GM18873 (cell line): ENCODE measurements at regions not wholly inside any gene's neighbourhood (a gene's known extent, or its start where the extent isn't known, plus 50 kb on each side); places are given as distances from the start of the nearest gene placed in this dataset.
"Not testable (repeated sequence)": the region's sequence is repeated elsewhere in the genome, so short reads cannot be mapped to it uniquely, and the experiment has no call there.

Experiments used
- ATAC-seq: cut with Tn5 transposase; IDR thresholded peaks from one replicate; pipeline ENCODE4 v1.9.1; 2021; ENCODE audit warnings: mild to moderate bottlenecking, moderate library complexity, moderate number of reproducible peaks; ENCODE audit not compliant: unreplicated experiment, low FRiP score

- no peak for ATAC-seq
Measured at GRCh38 chr10:21047096-21047495, 150.0 kb upstream of the NEBL start.

DNA sequence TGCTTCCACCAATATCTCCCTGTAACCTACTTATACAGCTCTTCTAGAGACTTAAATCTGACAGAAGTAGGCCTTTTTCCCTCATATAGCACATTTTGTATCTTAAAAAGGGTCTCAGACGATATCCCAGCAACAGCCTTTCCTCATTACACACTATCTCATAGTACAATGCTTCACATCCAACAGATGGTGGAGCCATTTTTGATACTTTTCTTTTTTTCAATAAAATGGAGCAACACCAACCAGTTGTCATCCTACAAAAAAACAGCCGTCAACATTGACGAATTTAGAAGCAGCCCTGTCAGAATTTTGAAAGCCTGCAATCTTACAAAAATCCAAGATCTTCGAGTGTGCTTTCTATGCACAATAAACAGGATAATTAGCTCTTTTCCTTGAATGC is 145.9 kb upstream of the NEBL start:
- ATAC-seq = no peak

DNA sequence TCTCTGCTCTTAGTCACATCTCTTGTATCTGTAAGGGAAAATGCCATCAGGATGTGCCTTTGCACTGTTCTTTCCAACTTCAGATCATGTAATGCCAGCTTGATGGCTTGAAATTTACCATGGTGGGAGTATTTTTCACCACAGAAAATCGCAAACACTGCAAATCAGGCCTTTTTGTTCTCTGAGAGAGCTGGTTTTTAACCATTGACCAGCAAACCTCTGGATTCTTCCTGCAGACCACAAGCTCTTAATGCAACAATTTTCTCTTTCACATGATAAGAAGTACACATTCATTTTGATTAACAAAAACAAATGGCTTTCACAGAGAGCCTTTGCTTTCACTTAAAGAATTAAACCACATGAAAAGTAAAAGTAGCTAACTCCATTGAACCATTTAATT is 145.4 kb upstream of the NEBL start:
- no peak for ATAC-seq

DNA sequence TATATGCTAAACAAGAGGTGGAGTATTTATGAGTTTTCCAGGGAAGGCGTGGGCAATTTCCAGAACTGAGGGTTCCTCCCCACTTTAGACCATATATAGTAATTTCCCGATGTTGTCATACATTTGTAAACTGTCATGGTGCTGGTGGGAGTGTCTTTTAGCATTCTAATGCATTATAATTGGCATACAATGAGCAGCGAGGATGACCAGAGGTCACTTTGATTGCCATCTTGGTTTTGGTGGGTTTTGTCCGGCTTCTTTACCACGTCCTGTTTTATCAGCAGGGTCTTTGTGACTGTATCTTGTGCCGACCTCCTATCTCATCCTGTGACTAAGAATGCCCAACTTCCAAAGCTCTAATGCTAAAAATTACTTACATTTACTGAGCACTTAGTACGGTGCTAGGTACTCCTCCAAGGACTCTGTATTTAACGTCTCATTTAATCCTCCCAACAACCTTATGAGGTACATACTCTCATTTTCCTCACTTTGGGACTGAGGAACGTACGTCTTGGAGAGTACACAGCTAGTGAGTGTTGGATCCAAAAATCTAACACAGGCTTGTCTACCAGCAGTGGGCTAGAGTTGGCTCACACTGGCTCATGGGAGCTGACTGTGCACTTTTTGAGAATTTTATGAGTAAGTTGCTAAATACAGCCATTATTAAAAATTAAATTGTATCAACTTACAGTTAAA is 144.8 kb upstream of the NEBL start:
- no peak for ATAC-seq

DNA sequence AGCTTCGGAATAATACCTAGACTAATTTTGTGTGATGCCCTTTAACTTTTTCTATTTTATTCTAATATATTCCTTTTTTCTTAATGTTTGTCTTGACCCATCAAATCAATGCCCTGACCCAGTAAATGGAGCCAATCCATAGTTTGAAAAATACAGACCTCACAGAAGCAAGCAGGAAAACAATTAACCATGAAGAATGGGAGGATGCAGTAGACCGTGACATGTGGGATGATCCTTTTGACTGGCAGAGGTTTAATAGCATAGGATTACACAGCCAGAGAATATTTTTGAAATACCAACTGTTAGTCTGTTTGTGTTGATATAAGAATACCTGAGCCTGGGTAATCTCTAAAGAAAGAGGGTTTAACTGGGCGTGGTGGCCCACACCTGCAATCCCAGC is 142.6 kb upstream of the NEBL start:
- no peak for ATAC-seq

GRCh38 chr10:21036757-21037156 is 139.6 kb upstream of the NEBL start:
- ATAC-seq = no peak

- not testable (repeated sequence) for ATAC-seq
Measured at GRCh38 chr10:21034770-21035169, 137.7 kb upstream of the NEBL start.

DNA sequence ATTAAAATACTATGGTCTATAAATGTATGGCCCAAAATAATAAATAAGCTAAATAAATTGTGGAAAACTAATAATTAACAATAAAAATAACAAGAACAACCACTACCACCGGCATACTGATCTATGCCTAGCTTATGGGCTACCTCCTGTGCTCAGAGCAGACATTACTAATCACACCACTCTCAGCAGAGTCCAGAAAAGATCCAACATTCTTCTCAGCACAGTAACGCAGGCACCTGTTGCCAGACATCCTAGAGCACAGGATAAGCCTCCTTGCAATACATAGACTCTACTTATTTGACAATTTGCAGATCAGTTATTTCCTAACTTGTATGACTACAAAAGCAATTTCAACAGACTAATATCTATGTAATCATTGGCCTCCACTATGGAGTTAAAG is 137.1 kb upstream of the NEBL start:
- no peak for ATAC-seq

GRCh38 chr10:21032587-21033319 is 135.6 kb upstream of the NEBL start:
- no peak for ATAC-seq

DNA sequence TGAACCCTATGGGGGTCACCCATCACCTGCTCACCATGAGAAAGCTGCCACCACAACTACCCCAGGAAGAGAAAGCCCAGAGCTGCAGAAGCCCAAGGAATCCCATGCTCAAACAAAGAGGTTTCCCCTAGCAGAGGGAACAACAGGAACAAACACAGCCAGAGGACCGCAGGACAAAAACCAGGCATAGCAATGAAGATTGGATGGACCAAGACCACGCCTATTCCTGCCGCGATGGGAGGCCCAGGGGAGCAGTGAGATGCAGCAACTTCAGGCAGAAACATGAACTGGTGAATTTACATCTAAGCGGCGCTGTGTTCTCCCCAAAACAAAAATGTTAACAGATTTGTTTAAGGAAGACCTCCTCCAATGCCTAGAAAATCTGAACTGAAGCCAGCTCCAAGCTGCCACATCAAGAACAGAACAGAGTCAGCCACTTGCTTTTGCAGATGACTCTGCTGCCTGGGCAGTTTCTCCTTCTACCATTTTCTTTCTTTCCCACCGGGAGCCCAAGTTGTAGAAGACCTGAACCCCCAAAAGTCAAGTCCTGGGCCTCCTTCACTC is 134.2 kb upstream of the NEBL start:
- no peak for ATAC-seq

- ATAC-seq = no peak
Measured at GRCh38 chr10:21030091-21030490, 133.0 kb upstream of the NEBL start.

DNA sequence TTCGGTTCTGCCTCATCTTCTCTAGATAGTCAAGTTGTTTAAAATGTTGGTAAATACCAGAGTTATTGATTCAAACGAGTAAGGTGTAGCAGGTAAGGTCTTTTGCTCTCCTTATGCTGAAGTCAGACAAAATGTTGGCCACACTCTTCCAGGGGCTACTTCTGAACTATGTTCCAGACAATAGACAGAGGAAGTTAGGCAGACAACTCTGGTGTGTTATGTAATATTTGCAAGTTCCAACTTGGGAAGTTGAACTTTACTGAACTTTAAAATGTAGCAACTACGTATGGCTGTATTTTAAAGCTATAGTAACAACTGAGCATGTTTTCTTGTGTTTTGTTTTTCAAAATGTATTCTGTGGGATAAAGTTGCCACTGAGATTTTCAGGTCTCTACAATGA is 125.7 kb upstream of the NEBL start:
- no peak for ATAC-seq

DNA sequence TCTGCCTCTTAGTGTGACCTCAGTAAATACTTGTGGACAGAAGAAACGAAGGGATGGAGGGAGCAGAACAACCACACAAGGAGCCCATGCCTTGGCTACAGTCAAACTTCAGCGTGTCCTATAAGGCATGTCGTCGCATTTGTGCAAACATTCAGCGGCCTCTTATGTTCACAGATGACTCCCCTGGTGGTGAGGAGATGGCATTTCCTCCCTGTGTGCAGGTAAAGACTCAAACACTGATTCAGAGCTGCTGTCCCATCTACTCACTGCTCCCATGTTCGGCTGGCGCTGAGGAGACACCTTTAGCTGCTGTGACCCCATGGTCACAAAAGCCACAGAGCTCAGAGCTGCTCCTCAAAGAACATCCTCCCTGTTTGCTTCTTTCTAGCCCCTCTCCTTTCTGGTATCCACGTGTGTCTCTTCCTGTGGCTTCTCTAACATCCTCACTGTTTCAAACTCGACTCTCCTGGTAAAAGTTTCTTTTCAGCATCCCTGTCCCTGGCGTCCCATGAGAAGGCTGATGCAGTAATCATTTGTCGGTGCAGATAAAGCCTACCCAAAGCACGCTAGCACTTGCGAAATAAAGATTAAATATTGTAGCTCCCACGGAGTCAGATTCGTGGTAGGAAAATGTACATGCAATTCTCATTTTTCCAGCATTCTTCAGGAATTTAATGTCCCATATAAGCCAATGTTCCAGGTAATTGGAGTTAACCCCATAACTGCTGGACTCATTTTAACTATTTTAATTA is 124.9 kb upstream of the NEBL start:
- ATAC-seq = no peak

DNA sequence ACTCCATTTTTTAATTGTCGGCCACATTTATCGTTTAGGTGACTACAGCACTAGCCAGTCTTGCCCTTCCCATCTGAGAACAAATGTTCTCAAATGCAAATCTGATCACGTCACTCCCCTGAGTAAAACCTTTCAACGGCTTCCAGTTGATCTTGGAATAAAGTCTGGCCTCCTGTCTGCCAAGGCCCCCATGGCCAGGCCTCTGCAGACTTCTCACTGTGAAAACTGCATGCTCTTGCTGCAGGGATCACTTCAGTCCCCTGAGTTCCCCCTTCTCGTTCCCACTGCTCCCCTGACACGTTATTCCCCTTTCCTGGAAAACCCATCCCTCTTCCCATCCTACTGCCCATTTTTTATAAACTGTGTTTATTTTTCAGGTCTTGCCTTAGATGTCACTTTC is 124.1 kb upstream of the NEBL start:
- no peak for ATAC-seq

GRCh38 chr10:21020545-21020944 is 123.4 kb upstream of the NEBL start:
- peak; percentile 79 for ATAC-seq

- ATAC-seq = no peak
Measured at GRCh38 chr10:21019436-21019835, 122.3 kb upstream of the NEBL start.

GRCh38 chr10:21015851-21016250 is 118.7 kb upstream of the NEBL start:
- ATAC-seq = no peak

DNA sequence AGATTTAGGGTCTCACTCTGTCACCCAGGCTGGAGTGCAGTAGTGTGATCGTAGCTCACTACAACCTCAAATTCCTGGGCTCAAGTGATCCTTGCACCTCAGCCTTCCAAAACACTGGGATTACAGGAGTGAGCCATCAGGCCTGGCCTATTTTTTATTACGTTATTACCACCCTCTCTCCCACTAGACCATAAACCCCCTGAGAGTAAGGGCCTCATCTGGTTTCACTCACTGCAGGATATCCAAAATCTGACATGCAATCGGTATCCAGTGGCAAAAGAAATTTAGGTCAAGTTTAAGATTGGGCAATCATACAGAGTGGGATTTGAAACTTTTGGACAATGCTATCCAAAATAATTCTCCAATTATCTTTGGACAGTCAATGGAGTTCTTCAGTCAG is 117.0 kb upstream of the NEBL start:
- no peak for ATAC-seq

- no peak for ATAC-seq
Measured at GRCh38 chr10:21011433-21012018, 114.4 kb upstream of the NEBL start.

- no peak for ATAC-seq
Measured at GRCh38 chr10:21010615-21011014, 113.5 kb upstream of the NEBL start.
